ENCODE measurements at regions not wholly inside any gene's neighbourhood (a gene's known extent, or its start where the extent isn't known, plus 50 kb on each side); places are given as distances from the start of the nearest gene placed in this dataset.

GRCh38 chr5:67765697-67766096 lies 449.9 kb upstream of the PIK3R1 start:
- TF ChIP-seq CTCF (IDR thresholded peaks at IDR 0.05; ENCODE audit: insufficient read depth, low read depth, low read length): no peak
- no peak for TF ChIP-seq EZH2 (IDR thresholded peaks at IDR 0.05; ENCODE audit: insufficient read depth, low read length)

Data from astrocyte (in vitro differentiated cells and primary cell).